HCT116 (cell line): ENCODE measurements at regions not wholly inside any gene's neighbourhood (a gene's known extent, or its start where the extent isn't known, plus 50 kb on each side); places are given as distances from the start of the nearest gene placed in this dataset.

ENCODE experiments used
- CTCF ChIP-seq, 3 experiments: fragments of 200-600 bp in 1 of 3; sonication (generic) in 1 of 3; IDR thresholded peaks in 2 of 3; conservative IDR thresholded peaks in 1 of 3; 2 replicates each; pipeline ENCODE4 v1.5.1; 2012 to 2017; ENCODE audit warnings: low read depth in 2 of 3, low read length in 2 of 3, antibody characterized with exemption in 1 of 3, borderline replicate concordance in 1 of 3, control low read depth in 1 of 3, mild to moderate bottlenecking in 1 of 3, mixed read lengths in 1 of 3, mixed run types in 1 of 3, moderate library complexity in 1 of 3; ENCODE audit not compliant: insufficient read depth in 1 of 3
- EGR1 ChIP-seq: IDR thresholded peaks from 2 replicates; pipeline ENCODE4 v1.6.1; 2012; ENCODE audit warnings: low read depth
- ELF1 ChIP-seq: IDR thresholded peaks from 2 replicates; pipeline ENCODE4 v1.6.1; 2012; ENCODE audit warnings: low read depth, borderline replicate concordance
- EZH2 ChIP-seq: fragments of 200-600 bp; sonication (generic); IDR thresholded peaks from 2 replicates; pipeline ENCODE4 v1.6.1; 2017; ENCODE audit warnings: antibody characterized with exemption, mixed run types
- POLR2A ChIP-seq: IDR thresholded peaks from 2 replicates; pipeline ENCODE4 v1.7.0; 2011; ENCODE audit warnings: borderline replicate concordance; ENCODE audit not compliant: insufficient read depth, insufficient read length; ENCODE audit errors: extremely low read depth
- POLR2AphosphoS5 ChIP-seq: IDR thresholded peaks from 2 replicates; pipeline ENCODE4 v1.6.1; 2011; ENCODE audit warnings: mild to moderate bottlenecking, low read depth, low read length, moderate library complexity
- REST ChIP-seq: IDR thresholded peaks from 2 replicates; pipeline ENCODE4 v1.6.1; 2012; ENCODE audit warnings: low read depth
- SP1 ChIP-seq: IDR thresholded peaks from 2 replicates; pipeline ENCODE4 v1.6.1; 2012; ENCODE audit warnings: low read depth
- TCF7L2 ChIP-seq: IDR thresholded peaks from 2 replicates; pipeline ENCODE4 v1.7.0; 2011; ENCODE audit warnings: borderline replicate concordance, inconsistent platforms; ENCODE audit not compliant: insufficient read depth, insufficient read length; ENCODE audit errors: extremely low read depth
- YY1 ChIP-seq: IDR thresholded peaks from 2 replicates; pipeline ENCODE4 v1.6.1; 2011; ENCODE audit warnings: low read length, low read depth, moderate library complexity, mild to moderate bottlenecking; ENCODE audit not compliant: insufficient replicate concordance; ENCODE audit errors: extremely low read depth
- ZBTB33 ChIP-seq: IDR thresholded peaks from 2 replicates; pipeline ENCODE4 v1.6.1; 2011; ENCODE audit warnings: mild to moderate bottlenecking, low read length, moderate library complexity; ENCODE audit not compliant: insufficient replicate concordance; ENCODE audit errors: extremely low read depth
- TF ChIP-seq, protein P1 (sequence below): IDR thresholded peaks from 2 replicates; pipeline ENCODE4 v1.6.1; 2012

DNA sequence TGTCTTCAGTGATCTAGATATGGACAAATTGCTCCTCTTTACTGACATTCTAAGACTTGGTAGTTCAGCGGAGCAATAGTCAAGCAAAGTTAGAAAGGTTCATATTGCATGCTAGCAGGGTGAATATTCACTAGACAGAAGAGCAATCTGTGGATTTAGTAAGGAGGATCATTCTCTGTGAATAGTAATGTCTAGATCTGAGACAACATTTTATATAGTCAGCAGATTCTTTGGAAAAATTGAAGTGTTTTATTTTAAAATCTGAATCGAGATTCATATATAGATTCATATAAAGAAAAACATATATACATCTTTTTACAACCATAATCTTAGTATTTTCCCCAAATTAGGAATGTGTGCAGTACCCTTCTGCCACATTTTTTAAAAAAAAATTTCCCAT, 274.5 kb upstream of the BRINP3 start:
- no peak for TF ChIP-seq YY1
- TF ChIP-seq TCF7L2: no peak
- TF ChIP-seq CTCF (IDR thresholded peaks at IDR 0.05 in 2 of 3, conservative IDR thresholded peaks at IDR 0.05 in 1 of 3; ENCODE audit: borderline replicate concordance in 1 of 3, insufficient read depth in 1 of 3, low read depth in 2 of 3, low read length in 2 of 3): no peak
- TF ChIP-seq ELF1: no peak
- no peak for TF ChIP-seq REST
- TF ChIP-seq, protein P1, sequence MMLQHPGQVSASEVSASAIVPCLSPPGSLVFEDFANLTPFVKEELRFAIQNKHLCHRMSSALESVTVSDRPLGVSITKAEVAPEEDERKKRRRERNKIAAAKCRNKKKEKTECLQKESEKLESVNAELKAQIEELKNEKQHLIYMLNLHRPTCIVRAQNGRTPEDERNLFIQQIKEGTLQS: no peak
- TF ChIP-seq ZBTB33: no peak
- TF ChIP-seq POLR2AphosphoS5: no peak
- no peak for TF ChIP-seq POLR2A
- no peak for TF ChIP-seq EGR1
- TF ChIP-seq EZH2: no peak
- no peak for TF ChIP-seq SP1
